Type B pancreatic cell (in vitro differentiated cells): ENCODE measurements at regions not wholly inside any gene's neighbourhood (a gene's known extent, or its start where the extent isn't known, plus 50 kb on each side); places are given as distances from the start of the nearest gene placed in this dataset.

Source experiments
- DNase-seq: peaks from one replicate; pipeline ENCODE4 v3.0.0; 2021; ENCODE audit warnings: mixed read lengths; ENCODE audit not compliant: unreplicated experiment; ENCODE audit errors: extremely low spot score
- H3K27ac Mint-ChIP-seq: 2 replicates; pipeline ENCODE4 v1.8.0; 2021; ENCODE audit warnings: mild to moderate bottlenecking, mixed read lengths
- H3K27me3 Mint-ChIP-seq: 2 replicates; pipeline ENCODE4 v1.8.0; 2021; ENCODE audit warnings: mixed read lengths
- H3K36me3 Mint-ChIP-seq: 2 replicates; pipeline ENCODE4 v1.8.0; 2021; ENCODE audit warnings: mixed read lengths
- H3K4me1 Mint-ChIP-seq: one replicate; pipeline ENCODE4 v1.8.0; 2021; ENCODE audit warnings: mixed read lengths; ENCODE audit not compliant: unreplicated experiment
- H3K4me3 Mint-ChIP-seq: 2 replicates; pipeline ENCODE4 v1.8.0; 2021; ENCODE audit warnings: mild to moderate bottlenecking, mixed read lengths
- H3K9me3 Mint-ChIP-seq: 2 replicates; pipeline ENCODE4 v1.8.0; 2021; ENCODE audit warnings: mixed read lengths
- CTCF ChIP-seq: fragments of 200-600 bp; sonication (generic); conservative IDR thresholded peaks from 2 replicates; pipeline ENCODE4 v1.5.0; 2021; ENCODE audit warnings: antibody characterized with exemption, mild to moderate bottlenecking

GRCh38 chr1:82044111-82044510 is 243.4 kb downstream of the ADGRL2 start:
- Mint-ChIP-seq H3K4me3 (no peak overlapping the region), H3K27me3 (peaks cover 3% of the 10 kb centered on the region), H3K36me3 (no peaks in the 10 kb centered on the region), H3K27ac (no peak overlapping the region), H3K4me1 (no peaks in the 10 kb centered on the region), H3K9me3 (no peaks in the 10 kb centered on the region)
- TF ChIP-seq CTCF = no peak
- no peak for DNase-seq

- H3K27me3 Mint-ChIP-seq = peaks cover 3% of the 10 kb centered on the region
- H3K9me3 Mint-ChIP-seq = no peaks in the 10 kb centered on the region
- no peaks in the 10 kb centered on the region for H3K36me3 Mint-ChIP-seq
- DNase-seq = no peak
- no peak overlapping the region for H3K4me3 Mint-ChIP-seq
- H3K27ac Mint-ChIP-seq = no peak overlapping the region
- H3K4me1 Mint-ChIP-seq = no peaks in the 10 kb centered on the region
- no peak for TF ChIP-seq CTCF
Observed at GRCh38 chr1:82042306-82043060, 241.7 kb downstream of the ADGRL2 start.
